ENCODE measurements at regions not wholly inside any gene's neighbourhood (a gene's known extent, or its start where the extent isn't known, plus 50 kb on each side); places are given as distances from the start of the nearest gene placed in this dataset.

DNA sequence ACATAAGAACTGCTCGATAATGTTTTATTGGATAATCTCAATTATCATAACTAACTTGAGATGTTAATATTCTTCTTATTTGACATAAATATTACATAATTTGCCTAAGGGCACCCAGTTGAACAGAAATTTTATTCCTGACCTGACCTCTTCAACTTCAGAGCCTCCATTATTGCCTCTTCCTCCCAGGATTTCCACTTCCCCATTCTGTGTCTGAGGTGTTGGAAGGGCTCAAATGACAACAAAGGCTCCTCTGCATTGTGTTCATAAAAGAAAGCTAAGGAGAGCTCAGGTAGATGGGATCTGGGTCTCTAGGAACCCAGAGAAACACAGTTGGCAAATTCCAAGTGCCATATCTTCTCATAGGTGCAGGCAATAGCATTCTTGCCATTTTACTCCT, 61.2 kb upstream of the ARHGAP20 start:
- no peak for TF ChIP-seq EZH2 (IDR thresholded peaks at IDR 0.05)
- no peak for TF ChIP-seq FOXP2 (optimal IDR thresholded peaks at IDR 0.05; ENCODE audit: control extremely low read depth, extremely low read length, insufficient read depth)
- no peak for TF ChIP-seq POLR2AphosphoS5 (IDR thresholded peaks at IDR 0.05; ENCODE audit: borderline replicate concordance, low read depth, low read length)
- Histone ChIP-seq H3K9me3 (ENCODE audit: low read depth, low read length) (no peaks in the 10 kb centered on the region), H3K27ac (no peak overlapping the region), H3K36me3 (ENCODE audit: insufficient read depth, low read length) (no peaks in the 10 kb centered on the region), H3K4me3 (no peak overlapping the region), H3K9ac (ENCODE audit: insufficient read length) (no peak overlapping the region)
- DNase-seq (ENCODE audit: low read depth, low spot score) = no peak

GRCh38 chr11:110772863-110773262, 60.6 kb upstream of the ARHGAP20 start:
- no peak for DNase-seq (ENCODE audit: low read depth, low spot score)
- Histone ChIP-seq H3K9ac (ENCODE audit: insufficient read length) (no peak overlapping the region), H3K9me3 (ENCODE audit: low read depth, low read length) (no peaks in the 10 kb centered on the region), H3K4me3 (no peak overlapping the region), H3K27ac (no peak overlapping the region), H3K36me3 (ENCODE audit: insufficient read depth, low read length) (no peaks in the 10 kb centered on the region)
- TF ChIP-seq POLR2AphosphoS5 (IDR thresholded peaks at IDR 0.05; ENCODE audit: borderline replicate concordance, low read depth, low read length) (no peak), EZH2 (IDR thresholded peaks at IDR 0.05) (no peak), FOXP2 (optimal IDR thresholded peaks at IDR 0.05; ENCODE audit: control extremely low read depth, extremely low read length, insufficient read depth) (no peak)

DNA sequence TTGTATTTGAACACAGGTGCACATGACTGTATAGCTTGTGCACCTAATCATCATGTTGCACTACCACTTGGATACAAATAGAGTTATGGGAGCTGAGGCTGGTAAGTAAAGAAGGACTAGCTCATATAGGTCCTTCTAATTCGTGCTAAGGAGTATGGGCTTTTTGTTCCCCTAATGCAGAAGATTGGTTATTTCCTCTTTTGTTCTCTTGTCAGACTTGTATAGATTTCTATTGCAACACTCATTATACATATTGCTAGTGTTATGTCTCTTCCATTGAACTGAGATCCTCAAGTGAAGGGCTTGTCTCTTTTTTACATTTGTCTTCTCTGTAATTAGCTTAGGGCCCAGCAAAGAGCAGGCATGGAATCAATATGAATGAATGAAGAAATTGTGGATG, 54.1 kb upstream of the ARHGAP20 start:
- TF ChIP-seq EZH2 (IDR thresholded peaks at IDR 0.05) = no peak
- TF ChIP-seq POLR2AphosphoS5 (IDR thresholded peaks at IDR 0.05; ENCODE audit: borderline replicate concordance, low read depth, low read length) = no peak
- TF ChIP-seq FOXP2 (optimal IDR thresholded peaks at IDR 0.05; ENCODE audit: control extremely low read depth, extremely low read length, insufficient read depth) = no peak
- DNase-seq (ENCODE audit: low read depth, low spot score) = no peak
- H3K36me3 ChIP-seq (ENCODE audit: insufficient read depth, low read length) = no peaks in the 10 kb centered on the region
- no peaks in the 10 kb centered on the region for H3K9me3 ChIP-seq (ENCODE audit: low read depth, low read length)
- no peak overlapping the region for H3K27ac ChIP-seq
- H3K9ac ChIP-seq (ENCODE audit: insufficient read length) = no peak overlapping the region
- H3K4me3 ChIP-seq = no peak overlapping the region

DNA sequence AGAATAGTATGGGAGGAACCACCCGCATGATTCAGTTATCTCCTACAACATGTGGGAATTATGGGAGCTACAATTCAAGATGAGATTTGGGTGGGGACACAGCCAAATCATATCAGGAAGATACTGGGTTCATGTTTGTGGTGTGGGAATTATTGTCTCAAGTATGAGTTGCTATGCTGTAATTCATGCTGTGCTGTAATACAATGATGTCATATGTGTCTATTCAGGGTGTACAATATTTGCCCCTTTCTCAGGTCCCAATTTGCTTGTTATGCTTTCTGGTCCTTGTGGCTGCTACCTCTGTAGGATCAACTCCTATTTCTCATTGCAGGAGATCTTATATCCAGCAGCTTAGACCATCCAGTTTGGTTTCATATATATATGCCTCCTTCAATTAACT, 52.2 kb upstream of the ARHGAP20 start:
- Histone ChIP-seq H3K4me3 (no peak overlapping the region), H3K27ac (no peak overlapping the region), H3K9me3 (ENCODE audit: low read depth, low read length) (no peaks in the 10 kb centered on the region), H3K36me3 (ENCODE audit: insufficient read depth, low read length) (no peaks in the 10 kb centered on the region), H3K9ac (ENCODE audit: insufficient read length) (no peak overlapping the region)
- no peak for TF ChIP-seq EZH2 (IDR thresholded peaks at IDR 0.05)
- TF ChIP-seq POLR2AphosphoS5 (IDR thresholded peaks at IDR 0.05; ENCODE audit: borderline replicate concordance, low read depth, low read length) = no peak
- no peak for TF ChIP-seq FOXP2 (optimal IDR thresholded peaks at IDR 0.05; ENCODE audit: control extremely low read depth, extremely low read length, insufficient read depth)
- no peak for DNase-seq (ENCODE audit: low read depth, low spot score)

DNA sequence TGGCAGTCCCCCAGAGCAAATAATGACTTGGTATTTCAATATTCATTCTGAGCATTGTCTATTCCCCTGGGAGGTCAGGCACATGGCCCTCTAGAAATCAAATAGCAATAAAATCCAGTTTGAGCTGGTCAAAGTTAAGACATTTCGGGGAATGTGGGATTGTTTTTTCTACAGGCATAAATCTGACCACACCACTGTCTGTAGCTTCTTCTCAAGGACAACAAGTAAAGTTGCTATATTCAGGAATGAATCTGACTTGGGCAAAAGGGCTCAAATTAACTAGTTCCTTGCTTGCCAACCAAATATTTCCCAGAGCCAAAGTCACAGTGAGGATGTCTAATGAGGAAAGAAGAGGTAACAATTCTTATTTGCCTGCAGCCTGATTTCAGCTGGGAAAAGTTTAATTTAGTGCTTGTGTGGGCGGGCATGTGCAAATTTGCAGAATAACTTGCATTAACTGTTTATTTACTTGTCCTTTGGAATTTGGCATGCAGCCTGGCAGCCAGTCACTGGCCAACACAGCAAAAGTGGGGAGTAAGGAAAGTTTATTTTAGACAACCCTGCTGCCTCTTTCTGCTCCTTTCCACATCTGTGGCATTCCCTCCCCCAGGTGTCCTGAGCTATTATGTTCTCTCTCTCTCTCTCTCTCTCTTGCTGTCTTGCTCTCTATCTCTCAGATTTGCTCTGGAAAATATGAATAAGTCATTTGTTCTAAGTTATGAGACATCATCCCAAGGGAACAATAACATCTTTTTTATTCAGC, 51.2 kb upstream of the ARHGAP20 start:
- no peak overlapping the region for H3K9ac ChIP-seq (ENCODE audit: insufficient read length)
- TF ChIP-seq POLR2AphosphoS5 (IDR thresholded peaks at IDR 0.05; ENCODE audit: borderline replicate concordance, low read depth, low read length) = no peak
- no peak for TF ChIP-seq FOXP2 (optimal IDR thresholded peaks at IDR 0.05; ENCODE audit: control extremely low read depth, extremely low read length, insufficient read depth)
- no peak for TF ChIP-seq EZH2 (IDR thresholded peaks at IDR 0.05)
- DNase-seq (ENCODE audit: low read depth, low spot score) = no peak

DNA sequence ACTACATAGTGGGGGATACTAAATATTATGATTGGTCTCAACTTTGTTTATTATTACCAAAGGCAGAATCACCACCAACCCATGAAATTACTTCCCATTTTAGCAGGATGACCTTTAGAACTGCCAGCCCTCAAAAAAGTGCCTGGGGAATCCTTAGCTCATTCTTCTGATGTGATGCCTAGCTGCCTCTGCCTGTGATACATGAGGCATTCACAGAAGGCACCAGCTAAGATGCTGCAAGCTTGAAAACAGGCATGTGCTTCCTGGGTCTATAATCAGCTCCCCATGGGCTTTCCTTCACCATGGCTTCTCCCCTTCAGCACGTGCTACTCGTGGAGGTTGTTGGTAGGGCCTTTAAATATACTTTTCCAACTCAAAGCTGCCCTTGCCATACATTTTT, 50.4 kb upstream of the ARHGAP20 start:
- Histone ChIP-seq H3K27ac (no peak overlapping the region), H3K9me3 (ENCODE audit: low read depth, low read length) (no peaks in the 10 kb centered on the region), H3K9ac (ENCODE audit: insufficient read length) (no peak overlapping the region), H3K4me3 (no peak overlapping the region), H3K36me3 (ENCODE audit: insufficient read depth, low read length) (no peaks in the 10 kb centered on the region)
- no peak for TF ChIP-seq FOXP2 (optimal IDR thresholded peaks at IDR 0.05; ENCODE audit: control extremely low read depth, extremely low read length, insufficient read depth)
- no peak for DNase-seq (ENCODE audit: low read depth, low spot score)

More for the DNA sequence above, 51.2 kb upstream of the ARHGAP20 start:
- H3K4me3 ChIP-seq = no peak overlapping the region
- H3K27ac ChIP-seq = no peak overlapping the region
- H3K36me3 ChIP-seq (ENCODE audit: insufficient read depth, low read length) = no peaks in the 10 kb centered on the region
- no peaks in the 10 kb centered on the region for H3K9me3 ChIP-seq (ENCODE audit: low read depth, low read length)

All from SK-N-MC (cell line).